ENCODE measurements at regions not wholly inside any gene's neighbourhood (a gene's known extent, or its start where the extent isn't known, plus 50 kb on each side); places are given as distances from the start of the nearest gene placed in this dataset.

DNA sequence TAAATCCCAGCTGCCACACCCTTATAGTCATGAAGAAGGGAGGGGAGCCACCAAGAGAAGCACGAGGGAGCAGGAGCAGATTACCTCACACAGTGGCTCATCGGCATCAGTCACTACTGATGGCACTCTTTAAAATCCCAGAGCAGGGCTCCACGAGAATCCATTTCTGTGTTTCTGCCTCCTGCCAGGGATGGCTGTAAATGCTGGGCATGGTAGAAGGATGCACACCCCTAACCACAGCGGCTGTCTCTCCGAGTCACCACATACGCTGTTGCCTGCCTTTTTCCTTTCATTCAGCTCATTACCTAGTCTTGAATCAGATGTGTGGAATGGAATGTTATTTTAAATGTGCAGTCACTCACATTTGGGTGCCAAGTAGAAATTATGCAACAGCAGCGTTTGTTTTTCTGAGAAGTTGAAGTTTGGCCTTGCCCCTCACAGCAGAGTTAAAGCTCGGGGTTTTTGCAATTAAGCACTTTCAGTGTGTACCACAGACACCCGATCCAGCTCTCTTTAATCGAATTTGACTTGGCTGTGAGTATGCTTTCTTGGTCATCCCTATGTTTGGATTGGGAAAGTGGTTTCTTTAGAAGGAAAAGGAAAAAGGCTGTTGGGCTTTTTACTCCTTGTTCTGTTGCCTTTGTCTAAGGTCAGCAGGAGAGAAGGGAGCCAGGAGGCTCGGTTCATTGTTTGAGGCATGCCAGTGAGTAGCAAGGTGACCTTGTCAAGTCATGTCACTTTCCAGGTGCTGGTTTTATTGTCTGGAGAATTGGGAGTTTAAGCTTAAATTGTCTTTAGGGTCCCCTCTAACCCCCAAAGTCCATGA is 284.2 kb upstream of the TPM1 start:
- ATAC-seq (no peak), DNase-seq (ENCODE audit: low spot score in 2 of 2) (no peak)
- Mint-ChIP-seq H3K4me3 (no peak overlapping the region), H3K9me3 (no peaks in the 10 kb centered on the region), H3K36me3 (no peaks in the 10 kb centered on the region), H3K4me1 (no peaks in the 10 kb centered on the region), H3K27ac (no peak overlapping the region)

DNA sequence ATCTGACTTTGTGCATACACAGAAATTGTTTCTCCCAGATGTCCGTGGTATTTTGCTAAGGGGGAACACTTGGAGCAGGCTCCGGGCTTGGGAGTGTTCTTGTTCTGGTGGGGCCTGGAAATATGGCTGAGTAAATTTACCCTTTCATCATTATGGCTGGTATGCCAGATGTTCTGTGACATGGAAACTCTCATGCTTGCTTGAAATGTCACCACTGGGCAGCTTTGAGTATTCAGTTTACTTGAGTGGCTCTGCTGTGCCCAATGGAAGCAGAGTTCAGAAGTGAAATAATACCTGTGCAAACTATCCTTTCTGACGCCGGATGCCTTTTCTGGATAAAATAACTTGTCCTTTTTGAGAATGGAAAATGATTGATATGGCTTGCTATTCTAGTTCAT is 283.6 kb upstream of the TPM1 start:
- no peaks in the 10 kb centered on the region for H3K4me1 Mint-ChIP-seq
- no peak overlapping the region for H3K4me3 Mint-ChIP-seq
- no peaks in the 10 kb centered on the region for H3K9me3 Mint-ChIP-seq
- no peak for DNase-seq (ENCODE audit: low spot score in 2 of 2)
- no peaks in the 10 kb centered on the region for H3K36me3 Mint-ChIP-seq
- H3K27ac Mint-ChIP-seq: no peak overlapping the region
- ATAC-seq: no peak

DNA sequence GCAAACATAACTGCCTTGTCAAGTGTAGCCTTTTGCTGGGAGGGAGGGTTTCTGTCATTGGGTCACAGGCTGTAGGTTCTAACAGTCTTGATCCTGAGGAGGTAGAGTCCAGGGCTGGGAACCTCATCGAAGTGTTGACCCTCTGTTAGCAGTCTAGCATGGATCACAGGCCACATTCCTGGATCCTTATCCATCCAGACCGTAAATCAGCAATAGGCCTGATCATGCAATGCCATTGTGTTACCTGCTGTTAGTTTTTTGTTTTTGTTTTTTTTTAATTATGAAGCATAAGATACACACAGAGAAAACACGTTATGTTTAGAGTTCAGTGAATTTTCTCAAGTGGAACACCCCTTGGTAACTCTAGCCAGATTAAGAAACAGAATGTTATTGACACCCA is 282.0 kb upstream of the TPM1 start:
- no peak overlapping the region for H3K27ac Mint-ChIP-seq
- no peaks in the 10 kb centered on the region for H3K36me3 Mint-ChIP-seq
- H3K9me3 Mint-ChIP-seq: no peaks in the 10 kb centered on the region
- no peak for ATAC-seq
- no peaks in the 10 kb centered on the region for H3K4me1 Mint-ChIP-seq
- H3K4me3 Mint-ChIP-seq: no peak overlapping the region
- no peak for DNase-seq (ENCODE audit: low spot score in 2 of 2)

DNA sequence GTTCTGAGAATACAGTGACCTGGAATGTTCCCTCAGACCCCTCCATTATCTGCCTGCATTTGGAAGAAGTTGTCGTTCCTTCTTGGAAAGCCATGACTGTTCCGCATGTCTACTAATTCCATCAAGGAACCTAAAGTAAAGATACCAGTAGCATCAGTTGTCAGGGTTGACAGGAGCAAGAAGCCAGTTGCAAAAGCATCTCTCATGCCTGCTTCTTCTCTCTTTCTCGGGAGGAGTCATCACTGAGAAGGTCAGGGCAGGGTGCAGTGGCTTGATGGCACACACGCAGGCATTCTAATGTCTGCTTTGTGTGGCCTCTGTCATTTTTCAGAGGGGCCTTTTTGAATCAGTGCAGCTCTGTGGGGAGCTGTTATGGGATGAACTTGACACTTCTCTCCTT is 276.6 kb upstream of the TPM1 start:
- no peaks in the 10 kb centered on the region for H3K4me1 Mint-ChIP-seq
- H3K9me3 Mint-ChIP-seq: no peaks in the 10 kb centered on the region
- H3K27ac Mint-ChIP-seq: no peak overlapping the region
- DNase-seq (ENCODE audit: low spot score in 2 of 2) (no peak), ATAC-seq (no peak)
- H3K36me3 Mint-ChIP-seq: no peaks in the 10 kb centered on the region
- no peak overlapping the region for H3K4me3 Mint-ChIP-seq

DNA sequence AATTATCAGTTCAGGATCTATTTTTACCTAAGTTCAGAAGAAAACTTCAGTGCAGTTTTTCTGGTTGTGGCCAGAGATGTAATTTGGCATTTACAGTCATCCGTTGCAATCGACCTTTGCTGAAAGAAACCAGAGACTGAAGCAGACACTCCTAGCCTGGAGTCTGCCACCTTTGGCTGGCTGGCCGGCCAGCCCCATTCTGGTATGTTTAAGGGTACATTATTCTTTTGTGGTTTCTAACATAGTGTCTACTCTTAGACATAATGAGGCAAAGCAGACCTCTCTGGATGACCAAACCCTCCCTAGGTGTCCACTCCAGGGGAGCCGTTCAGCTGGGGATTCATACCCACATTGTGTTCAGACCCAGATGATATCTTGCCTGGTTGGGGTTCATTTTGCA is 275.9 kb upstream of the TPM1 start:
- H3K27ac Mint-ChIP-seq: no peak overlapping the region
- H3K9me3 Mint-ChIP-seq: no peaks in the 10 kb centered on the region
- ATAC-seq (no peak), DNase-seq (ENCODE audit: low spot score in 2 of 2) (no peak)
- no peaks in the 10 kb centered on the region for H3K36me3 Mint-ChIP-seq
- H3K4me1 Mint-ChIP-seq: no peaks in the 10 kb centered on the region
- H3K4me3 Mint-ChIP-seq: no peak overlapping the region

DNA sequence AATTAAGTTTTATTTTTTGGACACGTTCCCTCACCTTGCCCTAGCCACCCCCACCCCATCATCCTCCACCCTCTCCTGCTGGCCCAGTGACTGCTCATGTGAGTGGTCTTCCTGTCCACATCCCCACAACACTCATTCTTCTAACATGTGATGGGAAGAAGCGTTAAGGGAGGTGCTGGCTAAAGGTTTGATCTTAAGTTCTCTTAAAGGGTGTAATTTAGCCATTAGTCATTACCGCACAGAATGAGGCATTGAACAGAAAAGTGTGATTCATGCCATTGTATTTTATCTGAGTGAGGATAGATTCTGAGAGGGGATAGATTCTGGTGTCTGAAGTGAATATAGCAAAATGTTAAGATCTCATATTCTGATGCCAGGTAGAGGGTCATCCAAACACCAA is 272.9 kb upstream of the TPM1 start:
- DNase-seq (ENCODE audit: low spot score in 2 of 2) (no peak), ATAC-seq (no peak)
- Mint-ChIP-seq H3K9me3 (no peaks in the 10 kb centered on the region), H3K27ac (no peak overlapping the region), H3K36me3 (no peaks in the 10 kb centered on the region), H3K4me1 (no peaks in the 10 kb centered on the region), H3K4me3 (no peak overlapping the region)

DNA sequence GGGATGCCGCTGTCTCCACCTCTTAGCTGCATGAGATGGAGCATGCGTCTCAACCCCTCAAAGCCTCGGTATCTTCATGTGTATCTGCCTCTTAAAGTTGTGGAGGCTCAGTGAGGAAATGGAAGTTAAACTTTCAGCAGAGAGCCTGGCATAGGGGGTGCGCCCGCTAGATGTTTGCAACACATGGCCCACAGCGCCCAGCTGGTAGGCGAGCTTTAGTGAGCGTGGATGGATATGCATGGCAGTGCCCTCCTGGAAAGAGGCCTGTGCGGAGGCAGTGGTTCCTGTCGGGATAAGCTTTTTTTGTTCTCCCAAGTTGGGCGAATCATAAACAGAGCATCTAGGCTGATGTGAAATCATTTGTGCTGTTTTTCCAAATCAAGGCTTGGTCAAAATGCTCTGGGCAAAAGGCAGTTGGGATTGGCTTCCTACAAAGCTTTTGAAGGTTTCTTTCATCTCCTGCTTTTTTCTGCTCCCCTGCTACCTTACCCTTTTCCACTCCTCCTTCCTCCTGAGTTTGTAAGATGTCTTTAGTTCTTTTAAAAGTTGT is 272.4 kb upstream of the TPM1 start:
- DNase-seq (ENCODE audit: low spot score in 2 of 2) (no peak), ATAC-seq (no peak)
- Mint-ChIP-seq H3K36me3 (no peaks in the 10 kb centered on the region), H3K9me3 (no peaks in the 10 kb centered on the region), H3K27ac (no peak overlapping the region), H3K4me1 (no peaks in the 10 kb centered on the region), H3K4me3 (no peak overlapping the region)

DNA sequence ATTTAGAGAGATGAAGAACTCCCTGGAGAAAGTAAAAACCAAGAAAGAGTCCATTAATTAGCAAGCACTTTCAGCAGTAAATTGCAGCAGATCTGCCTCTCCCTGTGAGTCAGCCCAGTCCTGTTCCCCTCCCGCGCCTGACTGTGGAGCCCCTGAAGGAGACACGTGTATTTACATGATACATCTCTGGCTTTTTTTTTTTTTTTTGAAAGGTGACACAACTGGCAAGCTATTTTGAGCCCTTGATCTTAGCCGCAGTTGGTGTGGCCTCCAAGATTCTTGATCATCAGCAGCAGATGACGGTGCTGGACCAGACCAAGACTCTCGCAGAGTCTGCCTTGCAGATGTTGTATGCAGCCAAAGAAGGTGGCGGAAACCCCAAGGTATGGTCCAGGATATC is 271.8 kb upstream of the TPM1 start:
- H3K4me3 Mint-ChIP-seq: no peak overlapping the region
- H3K4me1 Mint-ChIP-seq: no peaks in the 10 kb centered on the region
- H3K9me3 Mint-ChIP-seq: no peaks in the 10 kb centered on the region
- no peaks in the 10 kb centered on the region for H3K36me3 Mint-ChIP-seq
- DNase-seq (ENCODE audit: low spot score in 2 of 2) (no peak), ATAC-seq (no peak)
- H3K27ac Mint-ChIP-seq: no peak overlapping the region

DNA sequence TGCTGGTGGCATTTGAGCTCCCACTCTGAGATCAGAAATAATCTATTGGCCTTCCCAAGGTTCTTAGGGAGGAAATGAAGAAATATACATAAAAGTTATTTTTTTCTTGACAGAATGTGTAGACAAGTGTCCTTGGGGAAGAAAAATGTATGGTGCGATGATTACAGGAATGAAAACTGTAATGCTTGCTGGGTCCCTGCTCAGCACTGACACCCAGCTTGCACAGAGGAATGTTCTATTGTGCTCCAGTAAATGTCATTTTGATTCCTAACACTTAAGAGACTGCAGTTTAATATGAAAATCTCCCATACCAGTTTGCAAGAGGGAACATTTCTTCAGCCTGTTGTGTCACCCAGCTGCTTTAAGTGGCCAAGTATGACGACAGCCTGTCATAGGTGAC is 271.3 kb upstream of the TPM1 start:
- ATAC-seq: no peak
- Mint-ChIP-seq H3K36me3 (no peaks in the 10 kb centered on the region), H3K4me3 (no peak overlapping the region), H3K4me1 (no peaks in the 10 kb centered on the region), H3K9me3 (no peaks in the 10 kb centered on the region), H3K27ac (no peak overlapping the region)
- no peak for DNase-seq (ENCODE audit: low spot score in 2 of 2)

DNA sequence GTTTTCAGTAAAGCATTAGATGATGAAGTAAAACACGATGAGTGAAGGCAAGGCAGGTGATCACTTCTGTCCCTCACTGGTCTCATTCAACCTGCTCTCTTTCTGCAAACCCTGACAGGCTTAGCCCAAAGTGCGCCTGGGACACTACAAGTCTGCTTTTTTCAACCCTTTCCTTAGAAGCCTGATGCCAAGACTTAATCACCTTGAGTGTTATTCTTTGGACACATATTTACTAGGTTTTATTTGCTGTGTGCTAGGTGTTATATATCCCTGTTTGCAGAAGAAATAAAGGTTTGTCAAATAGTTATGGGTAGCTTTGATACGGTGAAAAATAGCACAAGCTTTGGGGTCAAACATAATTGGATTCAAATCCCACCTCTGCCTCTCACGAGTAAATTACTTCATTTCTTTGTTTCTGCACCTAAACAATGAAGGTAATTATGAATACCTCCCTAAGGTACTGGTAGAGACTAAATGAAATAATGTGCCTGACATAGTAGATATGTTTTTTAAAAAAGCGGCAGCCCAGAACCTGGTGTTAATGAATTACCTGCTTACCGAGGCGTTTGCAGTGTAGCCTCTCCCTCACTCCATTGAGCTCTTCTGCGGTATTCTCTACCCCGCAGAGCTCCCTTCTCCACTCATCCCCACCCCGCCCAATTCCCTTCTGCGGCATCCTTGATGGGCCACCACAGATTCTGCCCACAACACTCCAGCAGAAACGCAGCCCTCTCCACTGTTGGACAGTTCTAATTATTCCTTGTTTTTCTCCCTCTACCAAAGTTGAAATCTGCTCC is 269.0 kb upstream of the TPM1 start:
- no peak overlapping the region for H3K4me3 Mint-ChIP-seq
- ATAC-seq (no peak), DNase-seq (ENCODE audit: low spot score in 2 of 2) (no peak)
- no peak overlapping the region for H3K27ac Mint-ChIP-seq
- H3K4me1 Mint-ChIP-seq: no peaks in the 10 kb centered on the region
- H3K36me3 Mint-ChIP-seq: no peaks in the 10 kb centered on the region
- no peaks in the 10 kb centered on the region for H3K9me3 Mint-ChIP-seq

DNA sequence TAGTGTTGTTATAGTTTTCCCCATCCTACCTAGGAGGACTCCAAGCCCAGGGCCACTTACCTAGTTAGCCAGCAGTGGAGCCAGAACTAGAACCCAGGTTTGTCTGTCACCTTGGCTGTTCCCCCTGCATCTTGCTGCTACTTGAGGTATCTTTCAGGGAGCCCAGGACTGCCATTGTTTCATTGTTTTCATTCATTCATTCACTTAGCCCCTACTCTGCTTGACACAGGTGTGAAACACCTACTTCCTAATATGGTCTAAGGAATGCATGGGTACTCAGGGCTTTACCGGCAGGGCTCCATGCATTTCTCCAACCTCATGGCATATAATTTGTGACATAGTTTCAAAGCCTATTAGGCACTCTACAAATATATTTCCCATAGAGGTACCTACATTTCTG is 266.6 kb upstream of the TPM1 start:
- no peak for ATAC-seq
- H3K9me3 Mint-ChIP-seq: no peaks in the 10 kb centered on the region
- no peaks in the 10 kb centered on the region for H3K36me3 Mint-ChIP-seq
- H3K4me1 Mint-ChIP-seq: no peaks in the 10 kb centered on the region
- H3K27ac Mint-ChIP-seq: no peak overlapping the region
- DNase-seq (ENCODE audit: low spot score in 2 of 2): no peak
- no peak overlapping the region for H3K4me3 Mint-ChIP-seq

DNA sequence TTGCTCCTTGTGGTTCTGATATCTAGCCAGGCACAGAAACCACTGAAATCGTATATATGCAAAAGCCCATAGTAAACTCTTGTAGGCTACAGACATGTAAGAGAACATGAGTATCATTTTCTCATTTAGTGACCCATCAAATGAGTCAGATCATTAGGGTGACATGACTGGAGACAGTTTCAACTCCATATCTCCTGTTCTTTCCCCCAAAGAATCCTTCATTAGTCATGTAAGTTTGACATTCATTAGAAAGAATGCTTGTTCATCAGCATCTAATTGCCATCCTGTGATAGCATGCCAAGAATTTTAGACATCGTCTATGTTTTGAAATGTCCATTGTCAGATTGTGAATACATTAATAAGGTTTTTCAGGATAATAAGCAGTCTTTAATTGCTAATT is 264.9 kb upstream of the TPM1 start:
- Mint-ChIP-seq H3K4me3 (no peak overlapping the region), H3K36me3 (no peaks in the 10 kb centered on the region), H3K9me3 (no peaks in the 10 kb centered on the region), H3K4me1 (no peaks in the 10 kb centered on the region), H3K27ac (no peak overlapping the region)
- ATAC-seq (peak; percentile 40), DNase-seq (ENCODE audit: low spot score in 2 of 2) (no peak)

DNA sequence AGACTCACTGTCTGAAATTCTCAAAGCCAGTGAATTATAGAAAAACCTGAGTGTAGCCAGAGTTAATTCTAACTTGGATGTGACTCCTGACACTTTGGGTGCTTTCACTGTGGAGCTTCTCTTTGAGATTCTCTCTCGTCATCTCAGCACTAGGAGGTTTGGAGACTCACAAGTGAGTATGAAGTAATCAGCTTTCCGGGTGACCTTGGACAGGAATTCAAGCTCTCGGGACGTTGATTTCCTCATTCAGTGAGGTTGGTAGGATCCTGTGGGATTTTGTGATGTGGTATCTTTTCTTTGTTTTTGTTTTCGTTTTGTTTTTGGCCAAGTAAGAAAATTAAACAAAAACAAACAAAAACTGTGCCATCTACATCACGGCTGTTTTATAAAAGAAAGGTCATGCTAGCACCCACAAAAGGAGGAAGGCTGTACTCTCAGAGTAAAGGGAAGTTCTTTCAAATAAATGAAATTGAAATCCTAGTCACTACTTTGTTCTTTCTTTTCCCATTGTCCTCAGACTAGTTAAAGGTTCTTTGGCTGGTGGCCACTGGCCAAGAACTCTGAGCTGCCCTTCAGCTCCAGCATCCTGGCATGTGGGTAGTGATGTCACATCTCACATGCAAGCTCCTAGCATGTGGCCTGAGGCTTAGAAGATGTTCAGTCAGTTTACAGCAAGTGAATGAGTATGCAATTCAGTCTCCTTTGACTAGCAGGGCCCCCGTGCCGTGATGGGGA is 263.3 kb upstream of the TPM1 start:
- DNase-seq (ENCODE audit: low spot score in 2 of 2) (no peak), ATAC-seq (no peak)
- Mint-ChIP-seq H3K9me3 (no peaks in the 10 kb centered on the region), H3K4me1 (no peaks in the 10 kb centered on the region), H3K36me3 (no peaks in the 10 kb centered on the region), H3K4me3 (no peak overlapping the region), H3K27ac (no peak overlapping the region)

DNA sequence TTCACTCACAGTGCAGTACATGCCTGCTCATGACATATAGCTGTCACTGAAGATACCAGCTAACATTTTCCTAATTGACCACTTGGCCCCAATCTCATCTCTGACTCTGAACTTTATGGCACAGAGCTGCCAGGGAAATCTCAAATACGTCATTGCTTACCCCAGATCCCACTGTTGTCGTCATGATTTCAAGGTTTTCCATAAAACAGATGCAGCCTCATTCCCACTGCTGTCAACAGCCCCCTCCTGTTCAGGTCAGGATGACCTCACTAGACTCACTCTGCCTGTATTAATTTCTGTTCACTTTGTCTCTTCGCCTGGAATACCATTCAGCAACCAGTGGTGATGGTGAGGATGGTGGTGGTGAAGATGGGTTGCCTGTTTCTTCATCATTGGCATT is 262.6 kb upstream of the TPM1 start:
- Mint-ChIP-seq H3K4me3 (no peak overlapping the region), H3K4me1 (no peaks in the 10 kb centered on the region), H3K9me3 (no peaks in the 10 kb centered on the region), H3K36me3 (no peaks in the 10 kb centered on the region), H3K27ac (no peak overlapping the region)
- DNase-seq (ENCODE audit: low spot score in 2 of 2) (no peak), ATAC-seq (no peak)

DNA sequence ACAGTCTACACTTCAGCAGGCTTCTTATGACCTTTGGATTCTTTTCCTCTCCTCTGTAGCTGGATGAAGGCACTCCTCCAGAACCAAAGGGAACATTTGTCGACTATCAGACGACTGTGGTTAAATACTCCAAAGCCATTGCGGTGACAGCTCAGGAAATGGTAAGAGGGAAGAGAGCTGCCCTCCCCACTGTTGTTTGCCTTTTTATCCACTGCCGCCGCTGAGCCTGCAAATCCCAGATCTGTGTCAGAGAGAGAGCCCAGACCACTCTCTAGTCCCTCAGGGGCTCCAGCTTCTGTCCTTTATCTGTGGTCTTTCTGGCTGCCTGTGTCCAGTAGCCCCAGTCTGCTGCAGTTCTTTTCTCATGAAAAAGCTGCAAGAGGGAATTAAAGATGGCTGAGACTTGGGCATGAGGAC is 261.5 kb upstream of the TPM1 start:
- no peak for ATAC-seq
- Mint-ChIP-seq H3K4me1 (no peaks in the 10 kb centered on the region), H3K36me3 (no peaks in the 10 kb centered on the region), H3K4me3 (no peak overlapping the region), H3K9me3 (no peaks in the 10 kb centered on the region), H3K27ac (no peak overlapping the region)
- no peak for DNase-seq (ENCODE audit: low spot score in 2 of 2)

Data from stimulated activated effector memory CD8-positive, alpha-beta T cell treated with anti-CD3 and anti-CD28 coated beads, Interleukin-12 subunit alpha, Interleukin-12 subunit beta, amount 100 ng/mL, for 72 hours (primary cell).